Endothelial cell of umbilical vein (primary cell): ENCODE measurements at regions not wholly inside any gene's neighbourhood (a gene's known extent, or its start where the extent isn't known, plus 50 kb on each side); places are given as distances from the start of the nearest gene placed in this dataset.

Experiments
- EZH2 ChIP-seq: IDR thresholded peaks from 2 replicates; pipeline ENCODE4 v1.6.1; 2012; ENCODE audit warnings: borderline replicate concordance, low read depth, mild to moderate bottlenecking, moderate library complexity, low read length, inconsistent platforms; ENCODE audit not compliant: severe bottlenecking
- JUN ChIP-seq: IDR thresholded peaks from 2 replicates; pipeline ENCODE4 v1.6.1; 2011; ENCODE audit warnings: borderline replicate concordance, low read depth; ENCODE audit not compliant: insufficient read length, insufficient read depth
- MYC ChIP-seq: IDR thresholded peaks from one replicate; pipeline ENCODE4 v1.6.1; 2011; ENCODE audit warnings: mild to moderate bottlenecking, low read depth, low read length
- POLR2A ChIP-seq: IDR thresholded peaks from 2 replicates; pipeline ENCODE4 v1.6.1; 2012; ENCODE audit warnings: low read depth, mild to moderate bottlenecking, control low read depth, low read length
- POLR2AphosphoS5 ChIP-seq: IDR thresholded peaks from 2 replicates; pipeline ENCODE4 v1.6.1; 2012; ENCODE audit warnings: low read depth, mild to moderate bottlenecking, control low read depth, low read length, moderate library complexity; ENCODE audit not compliant: insufficient read depth
- TF ChIP-seq, protein P1 (sequence below), 2 donors: IDR thresholded peaks; 1 replicate in 1 of 2; 2 replicates in 1 of 2; pipeline ENCODE4 v1.5.1; 2011; ENCODE audit warnings: low read length in 2 of 2, mild to moderate bottlenecking in 2 of 2, moderate library complexity in 2 of 2, control low read depth in 1 of 2, inconsistent platforms in 1 of 2, low read depth in 1 of 2; ENCODE audit not compliant: insufficient read depth in 1 of 2; ENCODE audit errors: extremely low read depth in 1 of 2
- TF ChIP-seq, protein P2 (sequence below): IDR thresholded peaks from 2 replicates; pipeline ENCODE4 v1.6.1; 2011; ENCODE audit not compliant: insufficient read depth, insufficient read length

DNA sequence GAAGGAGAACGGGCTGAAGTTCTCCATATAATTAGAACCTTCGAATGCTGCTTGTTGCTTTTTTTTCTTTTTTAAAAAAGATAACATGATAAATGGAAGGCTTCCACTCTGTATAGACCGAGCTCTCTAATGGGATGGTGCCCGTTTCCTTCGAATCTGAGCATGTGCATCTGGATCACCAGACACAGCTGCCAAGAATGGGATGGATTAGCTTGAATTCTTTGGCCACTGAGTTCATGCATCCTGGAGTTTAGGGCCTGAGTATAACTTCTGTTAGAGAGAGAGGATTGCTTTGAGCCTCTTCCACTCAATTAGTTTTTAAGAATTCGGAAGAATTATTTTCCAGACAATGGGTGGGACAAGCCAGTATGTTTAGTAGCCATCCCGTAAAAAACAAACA lies 93.7 kb upstream of the GDNF start:
- TF ChIP-seq, protein P1, sequence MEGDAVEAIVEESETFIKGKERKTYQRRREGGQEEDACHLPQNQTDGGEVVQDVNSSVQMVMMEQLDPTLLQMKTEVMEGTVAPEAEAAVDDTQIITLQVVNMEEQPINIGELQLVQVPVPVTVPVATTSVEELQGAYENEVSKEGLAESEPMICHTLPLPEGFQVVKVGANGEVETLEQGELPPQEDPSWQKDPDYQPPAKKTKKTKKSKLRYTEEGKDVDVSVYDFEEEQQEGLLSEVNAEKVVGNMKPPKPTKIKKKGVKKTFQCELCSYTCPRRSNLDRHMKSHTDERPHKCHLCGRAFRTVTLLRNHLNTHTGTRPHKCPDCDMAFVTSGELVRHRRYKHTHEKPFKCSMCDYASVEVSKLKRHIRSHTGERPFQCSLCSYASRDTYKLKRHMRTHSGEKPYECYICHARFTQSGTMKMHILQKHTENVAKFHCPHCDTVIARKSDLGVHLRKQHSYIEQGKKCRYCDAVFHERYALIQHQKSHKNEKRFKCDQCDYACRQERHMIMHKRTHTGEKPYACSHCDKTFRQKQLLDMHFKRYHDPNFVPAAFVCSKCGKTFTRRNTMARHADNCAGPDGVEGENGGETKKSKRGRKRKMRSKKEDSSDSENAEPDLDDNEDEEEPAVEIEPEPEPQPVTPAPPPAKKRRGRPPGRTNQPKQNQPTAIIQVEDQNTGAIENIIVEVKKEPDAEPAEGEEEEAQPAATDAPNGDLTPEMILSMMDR (IDR thresholded peaks at IDR 0.05; ENCODE audit: extremely low read depth in 1 of 2, insufficient read depth in 1 of 2, low read depth in 1 of 2, low read length in 2 of 2), result no peak
- TF ChIP-seq JUN (no peak), POLR2AphosphoS5 (no peak), EZH2 (no peak), POLR2A (no peak), MYC (no peak)
- TF ChIP-seq, protein P2, sequence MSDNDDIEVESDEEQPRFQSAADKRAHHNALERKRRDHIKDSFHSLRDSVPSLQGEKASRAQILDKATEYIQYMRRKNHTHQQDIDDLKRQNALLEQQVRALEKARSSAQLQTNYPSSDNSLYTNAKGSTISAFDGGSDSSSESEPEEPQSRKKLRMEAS, result no peak
